ENCODE measurements at regions not wholly inside any gene's neighbourhood (a gene's known extent, or its start where the extent isn't known, plus 50 kb on each side); places are given as distances from the start of the nearest gene placed in this dataset.

- H3K4me3 ChIP-seq, result no peak overlapping the region
- 92% methylated on average over 3 of the region's 3 CpGs for WGBS
- intact Hi-C loops (cut with DNase I), result no loop called here
- DNase-seq (ENCODE audit: extremely low spot score), result no peak
- H3K9me3 ChIP-seq, result peaks cover 0 to 18% (median 12%) of the 10 kb centered on the region in 4 donors
- no peaks in the 10 kb centered on the region for H3K36me3 ChIP-seq
- H3K27ac ChIP-seq (replicated peaks in 1 of 4), result no peak overlapping the region
- no peak for TF ChIP-seq CTCF (IDR thresholded peaks at IDR 0.05)
- no peak for TF ChIP-seq POLR2AphosphoS5 (IDR thresholded peaks at IDR 0.05)
- TF ChIP-seq POLR2A (IDR thresholded peaks at IDR 0.05; ENCODE audit: low read depth), result no peak
- TF ChIP-seq EP300 (IDR thresholded peaks at IDR 0.05), result no peak
- H3K27me3 ChIP-seq, result no peaks in the 10 kb centered on the region
- H3K4me1 ChIP-seq, result no peaks in the 10 kb centered on the region
Observed at GRCh38 chr6:112920994-112921393, 573.9 kb downstream of the RFPL4B start.

GRCh38 chr6:112923940-112924587, 576.9 kb downstream of the RFPL4B start:
- H3K27ac ChIP-seq (replicated peaks in 1 of 4), result no peak overlapping the region
- intact Hi-C loops (cut with DNase I), result no loop called here
- no peaks in the 10 kb centered on the region for H3K36me3 ChIP-seq
- WGBS, result 85% methylated on average over 2 of the region's 2 CpGs
- no peak for TF ChIP-seq POLR2A (IDR thresholded peaks at IDR 0.05; ENCODE audit: low read depth)
- no peak for TF ChIP-seq POLR2AphosphoS5 (IDR thresholded peaks at IDR 0.05)
- TF ChIP-seq EP300 (IDR thresholded peaks at IDR 0.05), result no peak
- no peak for TF ChIP-seq CTCF (IDR thresholded peaks at IDR 0.05)
- DNase-seq (ENCODE audit: extremely low spot score), result no peak
- H3K4me3 ChIP-seq, result no peak overlapping the region
- no peaks in the 10 kb centered on the region for H3K4me1 ChIP-seq
- H3K9me3 ChIP-seq, result peaks cover 0 to 18% (median 12%) of the 10 kb centered on the region in 4 donors
- H3K27me3 ChIP-seq, result no peaks in the 10 kb centered on the region

GRCh38 chr6:112925702-112926101, 578.6 kb downstream of the RFPL4B start:
- intact Hi-C loops (cut with DNase I), result no loop called here
- H3K27ac ChIP-seq (replicated peaks in 1 of 4), result no peak overlapping the region
- H3K4me3 ChIP-seq, result no peak overlapping the region
- peaks cover 0 to 18% (median 12%) of the 10 kb centered on the region in 4 donors for H3K9me3 ChIP-seq
- no peak for TF ChIP-seq CTCF (IDR thresholded peaks at IDR 0.05)
- DNase-seq (ENCODE audit: extremely low spot score), result no peak
- H3K27me3 ChIP-seq, result no peaks in the 10 kb centered on the region
- H3K36me3 ChIP-seq, result no peaks in the 10 kb centered on the region
- H3K4me1 ChIP-seq, result no peaks in the 10 kb centered on the region

GRCh38 chr6:112927641-112928320, 580.7 kb downstream of the RFPL4B start:
- Histone ChIP-seq H3K4me3 (no peak overlapping the region), H3K4me1 (no peaks in the 10 kb centered on the region), H3K9me3 (peaks cover 0 to 6% (median 2%) of the 10 kb centered on the region in 4 donors), H3K27ac (replicated peaks in 1 of 4) (no peak overlapping the region), H3K36me3 (no peaks in the 10 kb centered on the region), H3K27me3 (no peaks in the 10 kb centered on the region)
- intact Hi-C loops (cut with DNase I), result no loop called here
- DNase-seq (ENCODE audit: extremely low spot score), result no peak
- TF ChIP-seq POLR2AphosphoS5 (IDR thresholded peaks at IDR 0.05), result no peak
- no peak for TF ChIP-seq EP300 (IDR thresholded peaks at IDR 0.05)
- no peak for TF ChIP-seq CTCF (IDR thresholded peaks at IDR 0.05)
- no peak for TF ChIP-seq POLR2A (IDR thresholded peaks at IDR 0.05; ENCODE audit: low read depth)
- 53% methylated on average over 4 of the region's 4 CpGs for WGBS

- Histone ChIP-seq H3K4me1 (no peaks in the 10 kb centered on the region), H3K27ac (replicated peaks in 1 of 4) (no peak overlapping the region), H3K9me3 (no peaks in the 10 kb centered on the region), H3K4me3 (no peak overlapping the region), H3K27me3 (no peaks in the 10 kb centered on the region), H3K36me3 (no peaks in the 10 kb centered on the region)
- no peak for DNase-seq (ENCODE audit: extremely low spot score)
- intact Hi-C loops (cut with DNase I), result no loop called here
- TF ChIP-seq EP300 (IDR thresholded peaks at IDR 0.05) (no peak), POLR2AphosphoS5 (IDR thresholded peaks at IDR 0.05) (no peak), POLR2A (IDR thresholded peaks at IDR 0.05; ENCODE audit: low read depth) (no peak), CTCF (IDR thresholded peaks at IDR 0.05) (no peak)
Observed at GRCh38 chr6:112929641-112930040, 582.5 kb downstream of the RFPL4B start.
